ENCODE measurements at regions not wholly inside any gene's neighbourhood (a gene's known extent, or its start where the extent isn't known, plus 50 kb on each side); places are given as distances from the start of the nearest gene placed in this dataset.

DNA sequence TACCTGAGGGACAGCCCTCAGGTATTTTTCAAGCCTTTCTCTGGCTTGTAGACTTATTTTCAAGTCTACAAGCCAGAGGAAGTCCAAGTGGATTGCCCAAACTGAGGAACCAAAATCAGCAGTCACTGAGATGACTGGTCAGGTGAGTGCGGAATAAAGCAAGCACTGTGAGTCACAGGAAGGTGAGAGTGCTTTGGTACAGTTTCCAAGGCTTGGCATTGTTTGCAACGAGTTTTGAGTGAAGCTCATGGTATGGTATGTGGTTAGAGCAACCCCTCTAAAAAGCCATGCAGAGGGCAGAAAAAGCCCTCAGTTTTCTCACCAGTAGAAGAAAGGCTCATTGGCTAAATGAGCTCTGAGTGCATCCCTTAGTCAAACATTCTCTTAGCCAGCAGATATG lies 112.8 kb upstream of the EOLA2 start (continued):
- TF ChIP-seq, protein P1, sequence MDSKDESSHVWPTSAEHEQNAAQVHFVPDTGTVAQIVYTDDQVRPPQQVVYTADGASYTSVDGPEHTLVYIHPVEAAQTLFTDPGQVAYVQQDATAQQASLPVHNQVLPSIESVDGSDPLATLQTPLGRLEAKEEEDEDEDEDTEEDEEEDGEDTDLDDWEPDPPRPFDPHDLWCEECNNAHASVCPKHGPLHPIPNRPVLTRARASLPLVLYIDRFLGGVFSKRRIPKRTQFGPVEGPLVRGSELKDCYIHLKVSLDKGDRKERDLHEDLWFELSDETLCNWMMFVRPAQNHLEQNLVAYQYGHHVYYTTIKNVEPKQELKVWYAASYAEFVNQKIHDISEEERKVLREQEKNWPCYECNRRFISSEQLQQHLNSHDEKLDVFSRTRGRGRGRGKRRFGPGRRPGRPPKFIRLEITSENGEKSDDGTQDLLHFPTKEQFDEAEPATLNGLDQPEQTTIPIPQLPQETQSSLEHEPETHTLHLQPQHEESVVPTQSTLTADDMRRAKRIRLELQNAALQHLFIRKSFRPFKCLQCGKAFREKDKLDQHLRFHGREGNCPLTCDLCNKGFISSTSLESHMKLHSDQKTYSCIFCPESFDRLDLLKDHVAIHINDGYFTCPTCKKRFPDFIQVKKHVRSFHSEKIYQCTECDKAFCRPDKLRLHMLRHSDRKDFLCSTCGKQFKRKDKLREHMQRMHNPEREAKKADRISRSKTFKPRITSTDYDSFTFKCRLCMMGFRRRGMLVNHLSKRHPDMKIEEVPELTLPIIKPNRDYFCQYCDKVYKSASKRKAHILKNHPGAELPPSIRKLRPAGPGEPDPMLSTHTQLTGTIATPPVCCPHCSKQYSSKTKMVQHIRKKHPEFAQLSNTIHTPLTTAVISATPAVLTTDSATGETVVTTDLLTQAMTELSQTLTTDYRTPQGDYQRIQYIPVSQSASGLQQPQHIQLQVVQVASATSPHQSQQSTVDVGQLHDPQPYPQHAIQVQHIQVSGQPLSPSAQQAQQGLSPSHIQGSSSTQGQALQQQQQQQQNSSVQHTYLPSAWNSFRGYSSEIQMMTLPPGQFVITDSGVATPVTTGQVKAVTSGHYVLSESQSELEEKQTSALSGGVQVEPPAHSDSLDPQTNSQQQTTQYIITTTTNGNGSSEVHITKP (IDR thresholded peaks at IDR 0.05; ENCODE audit: partially characterized antibody): no peak
- no peak for TF ChIP-seq SMAD2 (IDR thresholded peaks at IDR 0.05; ENCODE audit: low read depth, low read length)

DNA sequence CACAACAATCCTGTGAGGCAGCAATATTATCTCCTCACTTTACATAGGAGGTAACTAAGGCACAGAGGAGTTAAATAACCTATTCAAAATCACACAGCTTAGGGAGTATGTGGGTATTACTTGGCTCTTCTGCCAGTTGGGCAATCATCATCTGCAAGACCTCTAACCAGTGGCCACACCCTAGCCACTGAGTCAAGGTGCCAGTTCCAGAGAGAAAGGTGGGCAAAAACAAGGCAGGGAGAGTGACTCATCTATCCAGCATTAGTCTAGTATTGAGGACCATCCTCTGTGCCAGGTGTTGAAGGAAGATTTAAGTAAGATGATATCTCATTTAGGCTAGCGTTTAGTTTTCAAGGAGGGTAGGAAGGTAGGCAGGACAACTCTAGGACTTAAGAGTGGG lies 113.9 kb upstream of the EOLA2 start:
- FAIRE-seq (no peak), DNase-seq (ENCODE audit: extremely low read depth in 1 of 4, low spot score in 3 of 4) (no peak), ATAC-seq (no peak)
- Histone ChIP-seq H3K9me3 (replicated peaks; ENCODE audit: control insufficient read depth, insufficient read depth, low read depth, low read length) (no peaks in the 10 kb centered on the region), H2AFZ (ENCODE audit: low read depth, low read length) (no peak overlapping the region), H3K79me2 (ENCODE audit: control insufficient read depth, insufficient read depth, low read length) (no peaks in the 10 kb centered on the region), H3K9me1 (ENCODE audit: control insufficient read depth, insufficient read depth, low read length) (no peaks in the 10 kb centered on the region), H4K20me1 (replicated peaks; ENCODE audit: control insufficient read depth, insufficient read depth, low read length) (no peaks in the 10 kb centered on the region), H3K4me3 (no peak overlapping the region), H3K4me1 (replicated peaks in 1 of 2; ENCODE audit: control insufficient read depth in 2 of 2, insufficient read depth in 2 of 2, low read length in 2 of 2) (no peaks in the 10 kb centered on the region), H3K36me3 (ENCODE audit: control insufficient read depth, insufficient read depth, low read length) (no peaks in the 10 kb centered on the region), H3K27ac (ENCODE audit: extremely low read depth, low read depth, low read length) (no peak overlapping the region), H3K27me3 (ENCODE audit: control insufficient read depth in 2 of 2, insufficient read depth in 2 of 2, low read length in 2 of 2) (no peaks in the 10 kb centered on the region), H3K4me2 (ENCODE audit: insufficient read depth, low read length) (no peak overlapping the region), H3K9ac (ENCODE audit: insufficient read depth in 1 of 2, low read depth in 2 of 2, low read length in 2 of 2) (no peak overlapping the region)
- CTCF ChIA-PET (ENCODE audit: low intra/inter-chr PET ratio): no interaction called here
- intact Hi-C loops (cut with micrococcal nuclease) (no loop called here), in situ Hi-C loops (cut with MboI) (no loop called here)
- no TSS peak for BruUV-seq (replicated peaks)
- POLR2A ChIA-PET: no interaction called here
- WGBS (ENCODE audit: insufficient coverage, low coverage, missing lambda C conversion rate): 0% methylated on average over 1 of the region's 1 CpG
- TF ChIP-seq, protein P2, sequence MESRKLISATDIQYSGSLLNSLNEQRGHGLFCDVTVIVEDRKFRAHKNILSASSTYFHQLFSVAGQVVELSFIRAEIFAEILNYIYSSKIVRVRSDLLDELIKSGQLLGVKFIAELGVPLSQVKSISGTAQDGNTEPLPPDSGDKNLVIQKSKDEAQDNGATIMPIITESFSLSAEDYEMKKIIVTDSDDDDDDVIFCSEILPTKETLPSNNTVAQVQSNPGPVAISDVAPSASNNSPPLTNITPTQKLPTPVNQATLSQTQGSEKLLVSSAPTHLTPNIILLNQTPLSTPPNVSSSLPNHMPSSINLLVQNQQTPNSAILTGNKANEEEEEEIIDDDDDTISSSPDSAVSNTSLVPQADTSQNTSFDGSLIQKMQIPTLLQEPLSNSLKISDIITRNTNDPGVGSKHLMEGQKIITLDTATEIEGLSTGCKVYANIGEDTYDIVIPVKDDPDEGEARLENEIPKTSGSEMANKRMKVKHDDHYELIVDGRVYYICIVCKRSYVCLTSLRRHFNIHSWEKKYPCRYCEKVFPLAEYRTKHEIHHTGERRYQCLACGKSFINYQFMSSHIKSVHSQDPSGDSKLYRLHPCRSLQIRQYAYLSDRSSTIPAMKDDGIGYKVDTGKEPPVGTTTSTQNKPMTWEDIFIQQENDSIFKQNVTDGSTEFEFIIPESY (CRISPR knock-in tag; IDR thresholded peaks at IDR 0.05): no peak
- TF ChIP-seq, protein P3, sequence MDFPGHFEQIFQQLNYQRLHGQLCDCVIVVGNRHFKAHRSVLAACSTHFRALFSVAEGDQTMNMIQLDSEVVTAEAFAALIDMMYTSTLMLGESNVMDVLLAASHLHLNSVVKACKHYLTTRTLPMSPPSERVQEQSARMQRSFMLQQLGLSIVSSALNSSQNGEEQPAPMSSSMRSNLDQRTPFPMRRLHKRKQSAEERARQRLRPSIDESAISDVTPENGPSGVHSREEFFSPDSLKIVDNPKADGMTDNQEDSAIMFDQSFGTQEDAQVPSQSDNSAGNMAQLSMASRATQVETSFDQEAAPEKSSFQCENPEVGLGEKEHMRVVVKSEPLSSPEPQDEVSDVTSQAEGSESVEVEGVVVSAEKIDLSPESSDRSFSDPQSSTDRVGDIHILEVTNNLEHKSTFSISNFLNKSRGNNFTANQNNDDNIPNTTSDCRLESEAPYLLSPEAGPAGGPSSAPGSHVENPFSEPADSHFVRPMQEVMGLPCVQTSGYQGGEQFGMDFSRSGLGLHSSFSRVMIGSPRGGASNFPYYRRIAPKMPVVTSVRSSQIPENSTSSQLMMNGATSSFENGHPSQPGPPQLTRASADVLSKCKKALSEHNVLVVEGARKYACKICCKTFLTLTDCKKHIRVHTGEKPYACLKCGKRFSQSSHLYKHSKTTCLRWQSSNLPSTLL (IDR thresholded peaks at IDR 0.05): no peak
- TF ChIP-seq CBFB (CRISPR knock-in tag; IDR thresholded peaks at IDR 0.05) (no peak), ZNF830 (CRISPR knock-in tag; IDR thresholded peaks at IDR 0.05) (no peak)
- TF ChIP-seq, protein P4, sequence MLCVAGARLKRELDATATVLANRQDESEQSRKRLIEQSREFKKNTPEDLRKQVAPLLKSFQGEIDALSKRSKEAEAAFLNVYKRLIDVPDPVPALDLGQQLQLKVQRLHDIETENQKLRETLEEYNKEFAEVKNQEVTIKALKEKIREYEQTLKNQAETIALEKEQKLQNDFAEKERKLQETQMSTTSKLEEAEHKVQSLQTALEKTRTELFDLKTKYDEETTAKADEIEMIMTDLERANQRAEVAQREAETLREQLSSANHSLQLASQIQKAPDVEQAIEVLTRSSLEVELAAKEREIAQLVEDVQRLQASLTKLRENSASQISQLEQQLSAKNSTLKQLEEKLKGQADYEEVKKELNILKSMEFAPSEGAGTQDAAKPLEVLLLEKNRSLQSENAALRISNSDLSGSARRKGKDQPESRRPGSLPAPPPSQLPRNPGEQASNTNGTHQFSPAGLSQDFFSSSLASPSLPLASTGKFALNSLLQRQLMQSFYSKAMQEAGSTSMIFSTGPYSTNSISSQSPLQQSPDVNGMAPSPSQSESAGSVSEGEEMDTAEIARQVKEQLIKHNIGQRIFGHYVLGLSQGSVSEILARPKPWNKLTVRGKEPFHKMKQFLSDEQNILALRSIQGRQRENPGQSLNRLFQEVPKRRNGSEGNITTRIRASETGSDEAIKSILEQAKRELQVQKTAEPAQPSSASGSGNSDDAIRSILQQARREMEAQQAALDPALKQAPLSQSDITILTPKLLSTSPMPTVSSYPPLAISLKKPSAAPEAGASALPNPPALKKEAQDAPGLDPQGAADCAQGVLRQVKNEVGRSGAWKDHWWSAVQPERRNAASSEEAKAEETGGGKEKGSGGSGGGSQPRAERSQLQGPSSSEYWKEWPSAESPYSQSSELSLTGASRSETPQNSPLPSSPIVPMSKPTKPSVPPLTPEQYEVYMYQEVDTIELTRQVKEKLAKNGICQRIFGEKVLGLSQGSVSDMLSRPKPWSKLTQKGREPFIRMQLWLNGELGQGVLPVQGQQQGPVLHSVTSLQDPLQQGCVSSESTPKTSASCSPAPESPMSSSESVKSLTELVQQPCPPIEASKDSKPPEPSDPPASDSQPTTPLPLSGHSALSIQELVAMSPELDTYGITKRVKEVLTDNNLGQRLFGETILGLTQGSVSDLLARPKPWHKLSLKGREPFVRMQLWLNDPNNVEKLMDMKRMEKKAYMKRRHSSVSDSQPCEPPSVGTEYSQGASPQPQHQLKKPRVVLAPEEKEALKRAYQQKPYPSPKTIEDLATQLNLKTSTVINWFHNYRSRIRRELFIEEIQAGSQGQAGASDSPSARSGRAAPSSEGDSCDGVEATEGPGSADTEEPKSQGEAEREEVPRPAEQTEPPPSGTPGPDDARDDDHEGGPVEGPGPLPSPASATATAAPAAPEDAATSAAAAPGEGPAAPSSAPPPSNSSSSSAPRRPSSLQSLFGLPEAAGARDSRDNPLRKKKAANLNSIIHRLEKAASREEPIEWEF (CRISPR knock-in tag; IDR thresholded peaks at IDR 0.05): no peak

Measured in K562 (cell line).